HG03064 (cell line): ENCODE measurements at regions not wholly inside any gene's neighbourhood (a gene's known extent, or its start where the extent isn't known, plus 50 kb on each side); places are given as distances from the start of the nearest gene placed in this dataset.
"Not testable (repeated sequence)": the region's sequence is repeated elsewhere in the genome, so short reads cannot be mapped to it uniquely, and the experiment has no call there.

Experiments used
- ATAC-seq: cut with Tn5 transposase; IDR thresholded peaks from one replicate; pipeline ENCODE4 v1.9.1; 2021; ENCODE audit warnings: low read depth; ENCODE audit not compliant: unreplicated experiment

- no peak for ATAC-seq
Observed at GRCh38 chr10:4260483-4261124, 475.6 kb upstream of the KLF6 start.

GRCh38 chr10:4257939-4258465 is 473.0 kb upstream of the KLF6 start:
- no peak for ATAC-seq

GRCh38 chr10:4256971-4257370 is 472.0 kb upstream of the KLF6 start:
- ATAC-seq, result no peak

GRCh38 chr10:4255751-4256150 is 470.7 kb upstream of the KLF6 start:
- ATAC-seq, result no peak

GRCh38 chr10:4254101-4254994 is 469.3 kb upstream of the KLF6 start:
- no peak for ATAC-seq

- ATAC-seq, result no peak
Observed at GRCh38 chr10:4252701-4253100, 467.7 kb upstream of the KLF6 start.

- ATAC-seq, result peak; percentile 67
Observed at GRCh38 chr10:4250587-4250887, 465.5 kb upstream of the KLF6 start.

GRCh38 chr10:4249841-4250586 is 465.0 kb upstream of the KLF6 start:
- no peak for ATAC-seq

GRCh38 chr10:4247379-4247778 is 462.4 kb upstream of the KLF6 start:
- no peak for ATAC-seq

- no peak for ATAC-seq
Observed at GRCh38 chr10:4246881-4247358, 461.9 kb upstream of the KLF6 start.

GRCh38 chr10:4243651-4244050 is 458.6 kb upstream of the KLF6 start:
- no peak for ATAC-seq

GRCh38 chr10:4243169-4243568 is 458.2 kb upstream of the KLF6 start:
- ATAC-seq, result no peak

GRCh38 chr10:4242561-4243035 is 457.6 kb upstream of the KLF6 start:
- no peak for ATAC-seq

GRCh38 chr10:4241724-4242345 is 456.8 kb upstream of the KLF6 start:
- no peak for ATAC-seq

- no peak for ATAC-seq
Observed at GRCh38 chr10:4240608-4241197, 455.7 kb upstream of the KLF6 start.

GRCh38 chr10:4239186-4239585 is 454.2 kb upstream of the KLF6 start:
- no peak for ATAC-seq

- ATAC-seq, result not testable (repeated sequence)
Observed at GRCh38 chr10:4236905-4237304, 451.9 kb upstream of the KLF6 start.

- no peak for ATAC-seq
Observed at GRCh38 chr10:4234661-4235060, 449.7 kb upstream of the KLF6 start.

- no peak for ATAC-seq
Observed at GRCh38 chr10:4231439-4231838, 446.4 kb upstream of the KLF6 start.

GRCh38 chr10:4230036-4230435 is 445.0 kb upstream of the KLF6 start:
- no peak for ATAC-seq
